GM23338 (cell line): ENCODE measurements at regions not wholly inside any gene's neighbourhood (a gene's known extent, or its start where the extent isn't known, plus 50 kb on each side); places are given as distances from the start of the nearest gene placed in this dataset.
A peak's percentile ranks its signal among the peaks of the same experiment; 100 is the strongest.

Experiments used
- ATAC-seq: fragments of 200-7000 bp; cut with Tn5 transposase; 3 replicates; pipeline ENCODE4 v1.9.1; 2020
- DNase-seq: peaks from one replicate; pipeline ENCODE4 v3.0.0-alpha.2; 2015; ENCODE audit warnings: low spot score
- H2AFZ ChIP-seq: fragments of 200-600 bp; sonication (generic); 2 replicates; pipeline ENCODE4 v1.8.0; 2016; ENCODE audit warnings: antibody characterized with exemption, mild to moderate bottlenecking, moderate library complexity
- H3F3A ChIP-seq: fragments of 200-600 bp; sonication (generic); replicated peaks from 2 replicates; pipeline ENCODE4 v1.8.0; 2017; ENCODE audit warnings: antibody characterized with exemption, mixed run types, low read depth
- H3K27ac ChIP-seq: fragments of 200-600 bp; sonication (generic); 2 replicates; pipeline ENCODE4 v1.6.1; 2016; ENCODE audit warnings: low read depth
- H3K27me3 ChIP-seq: fragments of 200-600 bp; sonication (generic); 2 replicates; pipeline ENCODE4 v1.8.0; 2016; ENCODE audit warnings: mild to moderate bottlenecking, mixed run types, moderate library complexity; ENCODE audit not compliant: insufficient read depth
- H3K36me3 ChIP-seq: fragments of 200-600 bp; sonication (generic); 2 replicates; pipeline ENCODE4 v1.8.0; 2016; ENCODE audit warnings: mild to moderate bottlenecking; ENCODE audit not compliant: insufficient read depth
- H3K4me1 ChIP-seq: fragments of 200-600 bp; sonication (generic); 2 replicates; pipeline ENCODE4 v1.8.0; 2016; ENCODE audit warnings: mild to moderate bottlenecking, moderate library complexity; ENCODE audit not compliant: insufficient read depth
- H3K4me2 ChIP-seq: fragments of 200-600 bp; sonication (generic); 2 replicates; pipeline ENCODE4 v1.7.1; 2017; ENCODE audit warnings: mixed run types
- H3K4me3 ChIP-seq: fragments of 200-600 bp; sonication (generic); 2 replicates; pipeline ENCODE4 v1.6.1; 2016; ENCODE audit warnings: mixed run types
- H3K79me2 ChIP-seq: fragments of 200-600 bp; sonication (generic); replicated peaks from 2 replicates; pipeline ENCODE4 v1.8.0; 2017; ENCODE audit warnings: mild to moderate bottlenecking; ENCODE audit not compliant: insufficient read depth
- H3K9me2 ChIP-seq: fragments of 200-600 bp; sonication (generic); 2 replicates; pipeline ENCODE4 v1.8.0; 2017; ENCODE audit not compliant: insufficient read depth
- H4K20me1 ChIP-seq: fragments of 200-600 bp; sonication (generic); replicated peaks from 2 replicates; pipeline ENCODE4 v1.8.0; 2017; ENCODE audit warnings: mild to moderate bottlenecking; ENCODE audit not compliant: insufficient read depth
- H3K27ac Mint-ChIP-seq: 2 replicates; pipeline ENCODE4 v1.8.0; 2020; ENCODE audit warnings: inconsistent platforms, mild to moderate bottlenecking, moderate library complexity, mixed read lengths
- H3K27me3 Mint-ChIP-seq: 3 replicates; pipeline ENCODE4 v1.8.0; 2022; ENCODE audit warnings: low read depth, mild to moderate bottlenecking, moderate library complexity, mixed read lengths, inconsistent platforms; ENCODE audit not compliant: insufficient read depth, poor library complexity
- H3K36me3 Mint-ChIP-seq: 3 replicates; pipeline ENCODE4 v1.8.0; 2021; ENCODE audit warnings: low read depth, mild to moderate bottlenecking, inconsistent platforms, moderate library complexity, mixed read lengths
- H3K4me1 Mint-ChIP-seq: 3 replicates; pipeline ENCODE4 v1.8.0; 2020; ENCODE audit warnings: mild to moderate bottlenecking, inconsistent platforms, mixed read lengths
- H3K4me3 Mint-ChIP-seq: 3 replicates; pipeline ENCODE4 v1.8.0; 2021; ENCODE audit warnings: moderate library complexity, mild to moderate bottlenecking, inconsistent platforms, mixed read lengths
- H3K9me3 Mint-ChIP-seq: 3 replicates; pipeline ENCODE4 v1.8.0; 2020; ENCODE audit warnings: moderate library complexity, mild to moderate bottlenecking, inconsistent platforms, mixed read lengths
- CREB1 ChIP-seq: fragments of 250-450 bp; sonication (Bioruptor Pico); IDR thresholded peaks from 2 replicates; pipeline ENCODE4 v1.5.0; 2020; ENCODE audit warnings: low read depth, mild to moderate bottlenecking, moderate library complexity
- CTCF ChIP-seq, 2 experiments: fragments of 200-600 bp in 1 of 2; sonication (generic) in 1 of 2; conservative IDR thresholded peaks; 2 replicates each; pipeline versions ENCODE4 v1.5.1 to v1.6.1; 2016 to 2017; ENCODE audit warnings: antibody characterized with exemption in 2 of 2, low read depth in 2 of 2, mild to moderate bottlenecking in 2 of 2, moderate library complexity in 1 of 2
- ETS1 ChIP-seq: IDR thresholded peaks from 2 replicates; pipeline ENCODE4 v1.6.1; 2016; ENCODE audit warnings: antibody characterized with exemption
- JUNB ChIP-seq: IDR thresholded peaks from one replicate; pipeline ENCODE4 v1.6.1; 2016; ENCODE audit warnings: antibody characterized with exemption; ENCODE audit not compliant: unreplicated experiment
- NANOG ChIP-seq: IDR thresholded peaks from 2 replicates; pipeline ENCODE4 v1.6.1; 2016; ENCODE audit warnings: antibody characterized with exemption, borderline replicate concordance
- REST ChIP-seq: IDR thresholded peaks from one replicate; pipeline ENCODE4 v1.6.1; 2018; ENCODE audit warnings: antibody characterized with exemption; ENCODE audit not compliant: unreplicated experiment
- STAT1 ChIP-seq: IDR thresholded peaks from one replicate; pipeline ENCODE4 v1.6.1; 2016; ENCODE audit warnings: antibody characterized with exemption; ENCODE audit not compliant: unreplicated experiment
- ZNF331 ChIP-seq: fragments of 250-450 bp; sonication (Bioruptor Pico); IDR thresholded peaks from 2 replicates; pipeline ENCODE4 v1.5.0; 2020; ENCODE audit warnings: low read depth, mild to moderate bottlenecking, moderate library complexity
- ZNF462 ChIP-seq: fragments of 250-450 bp; sonication (Bioruptor Pico); IDR thresholded peaks from 2 replicates; pipeline ENCODE4 v1.5.0; 2020; ENCODE audit warnings: mild to moderate bottlenecking, moderate library complexity

GRCh38 chrX:39857780-39858179 lies 240.0 kb downstream of the BCOR start (continued):
- TF ChIP-seq REST (no peak), STAT1 (no peak), ETS1 (no peak), CREB1 (no peak), CTCF (conservative IDR thresholded peaks at IDR 0.05; ENCODE audit: low read depth in 2 of 2) (no peak), NANOG (no peak), ZNF331 (CRISPR knock-in tag) (no peak), JUNB (no peak)

GRCh38 chrX:39859991-39860861 lies 237.5 kb downstream of the BCOR start:
- peaks cover under 1% of the 10 kb centered on the region for H3K27me3 Mint-ChIP-seq

More at GRCh38 chrX:39859991-39860861, 237.5 kb downstream of the BCOR start:
- Mint-ChIP-seq H3K9me3 (no peaks in the 10 kb centered on the region), H3K4me1 (peaks cover 27% of the 10 kb centered on the region), H3K27ac (peak overlapping the region; percentile 27; the same call in 1 of the 2 replicates), H3K4me3 (no peak overlapping the region; the same call in 2 of the 3 replicates), H3K36me3 (no peaks in the 10 kb centered on the region)
- H3K36me3 ChIP-seq = no peaks in the 10 kb centered on the region
- no peaks in the 10 kb centered on the region for H3K79me2 ChIP-seq
- H3K27ac ChIP-seq = no peak overlapping the region
- no peak overlapping the region for H3K4me3 ChIP-seq
- ATAC-seq (peak; percentile 71), DNase-seq (peak; percentile 33)
- H4K20me1 ChIP-seq = no peaks in the 10 kb centered on the region
- H3K4me1 ChIP-seq = no peaks in the 10 kb centered on the region; the same call in 1 of the 2 replicates
- H3K4me2 ChIP-seq = no peak overlapping the region
- H3F3A ChIP-seq = no peaks in the 10 kb centered on the region
- no peak overlapping the region for H2AFZ ChIP-seq
- H3K27me3 ChIP-seq = no peaks in the 10 kb centered on the region
- TF ChIP-seq ZNF462 (CRISPR knock-in tag) (no peak), CREB1 (peak; percentile 29; the same call in 1 of the 2 replicates)
- H3K9me2 ChIP-seq = no peaks in the 10 kb centered on the region
